Body of pancreas (tissue), 4 donors: ENCODE measurements at regions not wholly inside any gene's neighbourhood (a gene's known extent, or its start where the extent isn't known, plus 50 kb on each side); places are given as distances from the start of the nearest gene placed in this dataset.

Experiments used
- POLR2A ChIP-seq, 3 donors: fragments of 450-650 bp; IDR thresholded peaks; one replicate each; pipeline ENCODE4 v1.6.1; 2016; ENCODE audit warnings: antibody characterized with exemption in 3 of 3, mild to moderate bottlenecking in 2 of 3
- TF ChIP-seq, protein P1 (sequence below), 7 experiments: fragments of 450-650 bp in 4 of 7; fragments of 200-600 bp in 3 of 7; sonication (generic) in 3 of 7; IDR thresholded peaks; one replicate each; pipeline ENCODE4 v1.5.1; 2016 to 2019; ENCODE audit warnings: antibody characterized with exemption in 7 of 7

DNA sequence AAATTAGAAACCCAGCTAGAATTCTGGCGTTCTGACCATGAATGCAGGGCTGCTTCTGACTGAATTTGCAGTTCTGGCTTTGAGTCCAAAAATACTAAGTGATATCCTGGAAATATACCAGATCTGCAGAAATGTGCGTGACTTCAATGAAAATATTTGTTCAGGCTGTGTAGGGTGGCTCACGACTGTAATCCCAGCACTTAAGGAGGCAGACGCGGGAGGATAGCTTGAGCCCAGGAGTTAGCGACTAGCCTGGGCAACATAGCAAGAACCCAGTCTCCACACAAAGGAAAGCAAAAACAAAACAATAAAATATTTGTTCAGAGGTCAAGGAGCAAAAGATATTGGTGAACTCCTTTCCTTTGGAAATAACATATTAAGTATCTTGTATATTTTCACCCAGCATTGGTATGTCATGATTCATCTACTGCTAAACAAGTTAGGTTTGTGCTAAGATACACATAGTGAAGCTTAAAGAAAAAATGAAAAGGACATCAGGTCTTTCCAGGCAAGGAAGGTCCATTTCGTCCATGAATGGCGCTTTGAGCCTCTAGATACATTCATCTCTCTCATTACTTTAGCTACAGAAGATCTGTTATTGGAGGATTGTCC, 239.2 kb downstream of the CMPK2 start:
- TF ChIP-seq, protein P1, sequence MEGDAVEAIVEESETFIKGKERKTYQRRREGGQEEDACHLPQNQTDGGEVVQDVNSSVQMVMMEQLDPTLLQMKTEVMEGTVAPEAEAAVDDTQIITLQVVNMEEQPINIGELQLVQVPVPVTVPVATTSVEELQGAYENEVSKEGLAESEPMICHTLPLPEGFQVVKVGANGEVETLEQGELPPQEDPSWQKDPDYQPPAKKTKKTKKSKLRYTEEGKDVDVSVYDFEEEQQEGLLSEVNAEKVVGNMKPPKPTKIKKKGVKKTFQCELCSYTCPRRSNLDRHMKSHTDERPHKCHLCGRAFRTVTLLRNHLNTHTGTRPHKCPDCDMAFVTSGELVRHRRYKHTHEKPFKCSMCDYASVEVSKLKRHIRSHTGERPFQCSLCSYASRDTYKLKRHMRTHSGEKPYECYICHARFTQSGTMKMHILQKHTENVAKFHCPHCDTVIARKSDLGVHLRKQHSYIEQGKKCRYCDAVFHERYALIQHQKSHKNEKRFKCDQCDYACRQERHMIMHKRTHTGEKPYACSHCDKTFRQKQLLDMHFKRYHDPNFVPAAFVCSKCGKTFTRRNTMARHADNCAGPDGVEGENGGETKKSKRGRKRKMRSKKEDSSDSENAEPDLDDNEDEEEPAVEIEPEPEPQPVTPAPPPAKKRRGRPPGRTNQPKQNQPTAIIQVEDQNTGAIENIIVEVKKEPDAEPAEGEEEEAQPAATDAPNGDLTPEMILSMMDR (IDR thresholded peaks at IDR 0.05): no peak
- no peak for TF ChIP-seq POLR2A (IDR thresholded peaks at IDR 0.05)
